GM12878 (cell line): ENCODE measurements at regions not wholly inside any gene's neighbourhood (a gene's known extent, or its start where the extent isn't known, plus 50 kb on each side); places are given as distances from the start of the nearest gene placed in this dataset.

Source experiments
- ATAC-seq: fragments of 200-7000 bp; cut with Tn5 transposase; 3 replicates; pipeline ENCODE4 v1.9.1; 2020; ENCODE audit warnings: mild to moderate bottlenecking, moderate library complexity
- BruUV-seq: library from RNA; stranded (reverse); fragments of 400-500 nt; replicated peaks from 2 replicates; lab custom pipeline; 2021; lab: Mats Ljungman, UMichigan
- CTCF ChIA-PET: fragments of 300-600 bp; sonication (Branson Sonifier 250); formaldehyde crosslinking; extraction: SDS; loops from one replicate; lab custom pipeline; 2021; ENCODE audit warnings: inconsistent platforms; lab: Yijun Ruan, JAX
- POLR2A ChIA-PET: fragments of 350-600 bp; formaldehyde crosslinking; extraction: SDS; loops from one replicate; lab custom pipeline; 2021; ENCODE audit warnings: inconsistent platforms; lab: Charles Lee
- RAD21 ChIA-PET: fragments of 300-600 bp; sonication (Branson Sonifier 250); formaldehyde crosslinking; loops from one replicate; lab custom pipeline; 2023; ENCODE audit warnings: antibody characterized with exemption; ENCODE audit not compliant: unreplicated experiment; lab: Charles Lee
- SMC1A ChIA-PET: fragments of 300-600 bp; sonication (Branson Sonifier 250); formaldehyde crosslinking; loops from one replicate; lab custom pipeline; 2023; ENCODE audit not compliant: unreplicated experiment, uncharacterized antibody; lab: Charles Lee
- DNase-seq: peaks from one replicate; pipeline ENCODE4 v3.0.0-alpha.2; 2011; ENCODE audit warnings: low read depth, low spot score
- FAIRE-seq: peaks from 3 replicates; lab custom pipeline; 2011; peaks lifted over from hg19 to GRCh38; lab: Jason Lieb, UNC
- H2AFZ ChIP-seq: 2 replicates; pipeline ENCODE4 v1.6.0; 2011; ENCODE audit warnings: low read depth, low read length, control low read depth; ENCODE audit not compliant: control insufficient read depth
- H3K27ac ChIP-seq: 2 replicates; pipeline ENCODE4 v1.5.1; 2011; ENCODE audit warnings: control low read depth; ENCODE audit not compliant: control insufficient read depth, insufficient read depth
- H3K27me3 ChIP-seq, 2 experiments: replicated peaks in 1 of 2; 2 replicates each; pipeline versions ENCODE4 v1.6.0 to v1.6.1; 2011; ENCODE audit warnings: low read length in 1 of 2; ENCODE audit not compliant: control insufficient read depth in 2 of 2, insufficient read depth in 2 of 2
- H3K36me3 ChIP-seq, 2 experiments: 2 replicates each; pipeline ENCODE4 v1.5.1; 2011; ENCODE audit warnings: low read length in 1 of 2; ENCODE audit not compliant: control insufficient read depth in 2 of 2, insufficient read depth in 2 of 2
- H3K4me1 ChIP-seq: 2 replicates; pipeline ENCODE4 v1.6.1; 2011; ENCODE audit warnings: mild to moderate bottlenecking, low read length, moderate library complexity, mixed read lengths; ENCODE audit not compliant: control insufficient read depth, insufficient read depth
- H3K4me2 ChIP-seq: 2 replicates; pipeline ENCODE4 v1.6.0; 2011; ENCODE audit warnings: control low read depth; ENCODE audit not compliant: control insufficient read depth, insufficient read depth
- H3K4me3 ChIP-seq: fragments of 200-600 bp; sonication (generic); 2 replicates; pipeline ENCODE4 v1.5.1; 2016
- H3K79me2 ChIP-seq: 2 replicates; pipeline ENCODE4 v1.6.0; 2011; ENCODE audit warnings: low read length; ENCODE audit not compliant: control insufficient read depth, insufficient read depth
- H3K9ac ChIP-seq: 2 replicates; pipeline ENCODE4 v1.8.0; 2011; ENCODE audit warnings: low read length, control low read depth, mixed read lengths; ENCODE audit not compliant: control insufficient read depth, insufficient read depth
- H3K9me3 ChIP-seq: replicated peaks from 3 replicates; pipeline ENCODE4 v1.5.1; 2011; ENCODE audit warnings: mild to moderate bottlenecking, low read length; ENCODE audit not compliant: control insufficient read depth, insufficient read depth
- H4K20me1 ChIP-seq: 2 replicates; pipeline ENCODE4 v1.6.0; 2011; ENCODE audit not compliant: control insufficient read depth, insufficient read depth
- BRCA1 ChIP-seq: IDR thresholded peaks from 2 replicates; pipeline ENCODE4 v1.6.1; 2011; ENCODE audit warnings: low read depth, low read length, improper control_type of control experiment
- CBX3 ChIP-seq: fragments of 200-600 bp; sonication (generic); IDR thresholded peaks from 2 replicates; pipeline ENCODE4 v1.6.1; 2016; ENCODE audit warnings: low read depth, borderline replicate concordance
- CHD2 ChIP-seq: IDR thresholded peaks from 2 replicates; pipeline ENCODE4 v1.6.1; 2011; ENCODE audit warnings: low read depth, low read length, improper control_type of control experiment, borderline replicate concordance
- FOXM1 ChIP-seq: IDR thresholded peaks from 2 replicates; pipeline ENCODE4 v1.6.1; 2012; ENCODE audit warnings: low read depth, mild to moderate bottlenecking, inconsistent platforms, low read length, moderate library complexity
- IRF5 ChIP-seq: fragments of 450-650 bp; IDR thresholded peaks from 2 replicates; pipeline ENCODE4 v1.6.1; 2017; ENCODE audit warnings: borderline replicate concordance
- MEF2A ChIP-seq: IDR thresholded peaks from 2 replicates; pipeline ENCODE4 v1.6.1; 2011; ENCODE audit warnings: low read depth, mild to moderate bottlenecking, low read length, moderate library complexity; ENCODE audit not compliant: insufficient read depth
- NFIC ChIP-seq: IDR thresholded peaks from 2 replicates; pipeline ENCODE4 v1.6.1; 2012; ENCODE audit warnings: low read depth, mild to moderate bottlenecking, inconsistent platforms, low read length, moderate library complexity
- NFYB ChIP-seq: IDR thresholded peaks from 2 replicates; pipeline ENCODE4 v1.6.1; 2011; ENCODE audit warnings: low read depth, mild to moderate bottlenecking, low read length, improper control_type of control experiment, moderate library complexity; ENCODE audit not compliant: insufficient read depth
- NKRF ChIP-seq: fragments of 450-650 bp; conservative IDR thresholded peaks from 2 replicates; pipeline ENCODE4 v1.6.1; 2017; ENCODE audit warnings: mild to moderate bottlenecking, moderate library complexity
- PAX8 ChIP-seq: fragments of 450-650 bp; IDR thresholded peaks from 2 replicates; pipeline ENCODE4 v1.6.1; 2017; ENCODE audit warnings: mild to moderate bottlenecking, moderate library complexity
- PBX3 ChIP-seq: IDR thresholded peaks from 2 replicates; pipeline ENCODE4 v1.6.1; 2011; ENCODE audit warnings: mild to moderate bottlenecking, low read depth, low read length, moderate library complexity; ENCODE audit not compliant: insufficient replicate concordance
- POU2F2 ChIP-seq: IDR thresholded peaks from 3 replicates; pipeline ENCODE4 v1.6.1; 2011; ENCODE audit warnings: low read depth, mild to moderate bottlenecking, low read length, borderline replicate concordance
- RB1 ChIP-seq: fragments of 450-650 bp; formaldehyde crosslinking; IDR thresholded peaks from 2 replicates; pipeline ENCODE4 v1.6.1; 2017; ENCODE audit warnings: mild to moderate bottlenecking, borderline replicate concordance
- RUNX3 ChIP-seq: IDR thresholded peaks from 2 replicates; pipeline ENCODE4 v1.6.1; 2012; ENCODE audit warnings: low read length, inconsistent platforms
- SIN3A ChIP-seq: IDR thresholded peaks from 2 replicates; pipeline ENCODE4 v1.6.1; 2012; ENCODE audit warnings: low read depth, low read length, improper control_type of control experiment
- SMC3 ChIP-seq: IDR thresholded peaks from 2 replicates; pipeline ENCODE4 v1.6.1; 2011; ENCODE audit warnings: low read length, improper control_type of control experiment, borderline replicate concordance
- SP1 ChIP-seq: IDR thresholded peaks from one replicate; pipeline ENCODE4 v1.6.1; 2011; ENCODE audit warnings: low read depth, low read length
- SRF ChIP-seq, 2 experiments: IDR thresholded peaks; 2 replicates each; pipeline ENCODE4 v1.6.1; 2011; ENCODE audit warnings: low read depth in 2 of 2, low read length in 2 of 2, mild to moderate bottlenecking in 1 of 2, moderate library complexity in 1 of 2
- TARDBP ChIP-seq: IDR thresholded peaks from 2 replicates; pipeline ENCODE4 v1.6.1; 2016; ENCODE audit warnings: borderline replicate concordance
- ZNF384 ChIP-seq: IDR thresholded peaks from 2 replicates; pipeline ENCODE4 v1.6.1; 2012; ENCODE audit warnings: low read depth, mild to moderate bottlenecking, low read length, improper control_type of control experiment, borderline replicate concordance
- ZNF622 ChIP-seq: fragments of 450-650 bp; IDR thresholded peaks from 2 replicates; pipeline ENCODE4 v1.6.1; 2017; ENCODE audit warnings: mild to moderate bottlenecking, inconsistent platforms
- WGBS: methylation state at CpG from one replicate; pipeline ENCODE4 v1.1.6; 2016; ENCODE audit warnings: low lambda C conversion rate; ENCODE audit not compliant: insufficient replicate concordance, insufficient coverage; ENCODE audit errors: missing lambda C conversion rate; 5-methylcytosine and 5-hydroxymethylcytosine counted together
- in situ Hi-C: fragments of 300-500 bp; cut with MboI; formaldehyde crosslinking; loops from 9 replicates; pipeline ENCODE4 v1.14.3; 2018; ENCODE audit warnings: mixed read lengths
- intact Hi-C: fragments of 100-400 bp; cut with micrococcal nuclease; formaldehyde crosslinking; loops from one replicate; pipeline ENCODE4 v1.14.2; 2022; ENCODE audit not compliant: unreplicated experiment

GRCh38 chr7:81414411-81414810, 355.4 kb downstream of the HGF start (continued):
- TF ChIP-seq ZNF384, result no peak
- TF ChIP-seq RB1, result no peak
- no peak for TF ChIP-seq TARDBP
- no peak for TF ChIP-seq RUNX3
- TF ChIP-seq BRCA1, result no peak
- TF ChIP-seq SIN3A, result no peak

- Histone ChIP-seq H3K27ac (no peak overlapping the region), H2AFZ (no peak overlapping the region), H3K4me1 (no peaks in the 10 kb centered on the region), H3K79me2 (no peaks in the 10 kb centered on the region), H3K4me3 (no peak overlapping the region), H3K36me3 (no peaks in the 10 kb centered on the region), H3K27me3 (no peaks in the 10 kb centered on the region), H3K9me3 (no peaks in the 10 kb centered on the region), H4K20me1 (no peaks in the 10 kb centered on the region), H3K4me2 (no peak overlapping the region), H3K9ac (no peak overlapping the region)
- POLR2A ChIA-PET, result no interaction called here
- intact Hi-C loops (no loop called here), in situ Hi-C loops (no loop called here)
- WGBS, result 10% methylated on average over 6 of the region's 6 CpGs
- no peak for DNase-seq
- CTCF ChIA-PET, result no interaction called here
- RAD21 ChIA-PET, result no interaction called here
- FAIRE-seq, result no peak
- no TSS peak for BruUV-seq
- SMC1A ChIA-PET, result no interaction called here
- no peak for ATAC-seq
- TF ChIP-seq CBX3 (no peak), PAX8 (no peak), NFYB (no peak), MEF2A (no peak), SP1 (no peak), POU2F2 (no peak), PBX3 (no peak), FOXM1 (no peak), ZNF622 (no peak), SMC3 (no peak), CHD2 (no peak), SRF (IDR thresholded peaks at IDR 0.05; ENCODE audit: low read depth in 2 of 2, low read length in 2 of 2) (no peak), IRF5 (no peak), NKRF (no peak), NFIC (no peak)
Observed at GRCh38 chr7:81410471-81411117, 359.3 kb downstream of the HGF start.
